ENCODE measurements at regions not wholly inside any gene's neighbourhood (a gene's known extent, or its start where the extent isn't known, plus 50 kb on each side); places are given as distances from the start of the nearest gene placed in this dataset.

GRCh38 chr5:27341342-27341741 lies 303.0 kb upstream of the CDH9 start:
- TF ChIP-seq GATA2 (IDR thresholded peaks at IDR 0.05; ENCODE audit: low read depth, low read length) (no peak), GATA3 (IDR thresholded peaks at IDR 0.05; ENCODE audit: low read depth, low read length) (no peak)
